ENCODE measurements at regions not wholly inside any gene's neighbourhood (a gene's known extent, or its start where the extent isn't known, plus 50 kb on each side); places are given as distances from the start of the nearest gene placed in this dataset.

- TF ChIP-seq ZBTB7A (tag by site-specific recombination; IDR thresholded peaks at IDR 0.05; ENCODE audit: low read depth) (no peak), ZBTB49 (tag by site-specific recombination; IDR thresholded peaks at IDR 0.05; ENCODE audit: low read depth) (no peak), CTCF (tag by site-specific recombination; IDR thresholded peaks at IDR 0.05) (no peak), MYNN (tag by site-specific recombination; IDR thresholded peaks at IDR 0.05; ENCODE audit: borderline replicate concordance) (no peak)
These were observed 61.9 kb upstream of the SLC39A10 start for GRCh38 chr2:195594919-195595694.
